Activated T-cell treated with anti-CD3 and anti-CD28 coated beads, Interleukin-2, amount 50 U/mL, for 4 hours (primary cell): ENCODE measurements at regions not wholly inside any gene's neighbourhood (a gene's known extent, or its start where the extent isn't known, plus 50 kb on each side); places are given as distances from the start of the nearest gene placed in this dataset.

Experiments used
- ATAC-seq, 2 donors: fragments of 200-7000 bp; cut with Tn5 transposase; one replicate each; pipeline ENCODE4 v1.10.0; 2021
- DNase-seq: peaks from one replicate; pipeline ENCODE4 v3.0.0-alpha.2; 2020
- H3K27me3 Mint-ChIP-seq: one replicate; pipeline ENCODE4 v1.8.0; 2021; ENCODE audit warnings: low read depth, mixed read lengths
- H3K36me3 Mint-ChIP-seq: one replicate; pipeline ENCODE4 v1.8.0; 2022; ENCODE audit warnings: mixed read lengths; ENCODE audit not compliant: insufficient read depth
- H3K4me1 Mint-ChIP-seq: one replicate; pipeline ENCODE4 v1.8.0; 2021; ENCODE audit warnings: low read depth, mixed read lengths
- H3K4me3 Mint-ChIP-seq: one replicate; pipeline ENCODE4 v1.8.0; 2021; ENCODE audit warnings: mild to moderate bottlenecking, moderate library complexity, mixed read lengths
- H3K9me3 Mint-ChIP-seq: one replicate; pipeline ENCODE4 v1.8.0; 2021; ENCODE audit warnings: mixed read lengths

GRCh38 chr3:13148561-13149329 is 75.5 kb upstream of the IQSEC1 start:
- no peak for DNase-seq
- H3K4me3 Mint-ChIP-seq: no peak overlapping the region
- no peak for ATAC-seq
- no peaks in the 10 kb centered on the region for H3K27me3 Mint-ChIP-seq
- H3K36me3 Mint-ChIP-seq: no peaks in the 10 kb centered on the region
- no peaks in the 10 kb centered on the region for H3K9me3 Mint-ChIP-seq
- H3K4me1 Mint-ChIP-seq: peaks cover 10% of the 10 kb centered on the region

DNA sequence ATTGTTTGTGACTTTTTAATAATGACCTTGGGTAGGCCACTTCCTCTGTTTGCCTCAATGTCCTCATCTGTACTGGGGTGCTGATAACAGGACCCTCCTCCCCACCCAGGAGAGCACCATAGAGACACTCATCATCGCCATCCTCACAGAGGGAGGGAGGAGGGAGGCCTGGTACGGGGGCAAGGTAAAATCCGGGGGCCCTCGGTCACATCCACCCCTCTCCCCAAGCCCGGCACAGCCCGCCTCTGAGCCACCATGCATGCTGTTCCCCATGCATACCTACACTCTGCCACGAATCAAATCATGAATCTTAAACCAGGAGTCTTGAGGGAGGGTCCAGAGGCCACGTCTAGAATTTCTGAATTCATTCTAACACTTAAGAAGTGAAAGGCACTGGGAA is 74.9 kb upstream of the IQSEC1 start:
- H3K9me3 Mint-ChIP-seq: no peaks in the 10 kb centered on the region
- DNase-seq (no peak), ATAC-seq (no peak)
- no peaks in the 10 kb centered on the region for H3K36me3 Mint-ChIP-seq
- peaks cover 10% of the 10 kb centered on the region for H3K4me1 Mint-ChIP-seq
- no peak overlapping the region for H3K4me3 Mint-ChIP-seq
- no peaks in the 10 kb centered on the region for H3K27me3 Mint-ChIP-seq

GRCh38 chr3:13147344-13147743 is 74.1 kb upstream of the IQSEC1 start:
- Mint-ChIP-seq H3K36me3 (no peaks in the 10 kb centered on the region), H3K4me1 (peaks cover 10% of the 10 kb centered on the region), H3K27me3 (peaks cover 2% of the 10 kb centered on the region), H3K4me3 (no peak overlapping the region), H3K9me3 (no peaks in the 10 kb centered on the region)
- DNase-seq (no peak), ATAC-seq (no peak)

- DNase-seq (no peak), ATAC-seq (no peak)
- Mint-ChIP-seq H3K4me1 (peaks cover 10% of the 10 kb centered on the region), H3K27me3 (peaks cover 3% of the 10 kb centered on the region), H3K4me3 (no peak overlapping the region), H3K36me3 (no peaks in the 10 kb centered on the region), H3K9me3 (no peaks in the 10 kb centered on the region)
Measured at GRCh38 chr3:13146643-13147143, 73.5 kb upstream of the IQSEC1 start.

DNA sequence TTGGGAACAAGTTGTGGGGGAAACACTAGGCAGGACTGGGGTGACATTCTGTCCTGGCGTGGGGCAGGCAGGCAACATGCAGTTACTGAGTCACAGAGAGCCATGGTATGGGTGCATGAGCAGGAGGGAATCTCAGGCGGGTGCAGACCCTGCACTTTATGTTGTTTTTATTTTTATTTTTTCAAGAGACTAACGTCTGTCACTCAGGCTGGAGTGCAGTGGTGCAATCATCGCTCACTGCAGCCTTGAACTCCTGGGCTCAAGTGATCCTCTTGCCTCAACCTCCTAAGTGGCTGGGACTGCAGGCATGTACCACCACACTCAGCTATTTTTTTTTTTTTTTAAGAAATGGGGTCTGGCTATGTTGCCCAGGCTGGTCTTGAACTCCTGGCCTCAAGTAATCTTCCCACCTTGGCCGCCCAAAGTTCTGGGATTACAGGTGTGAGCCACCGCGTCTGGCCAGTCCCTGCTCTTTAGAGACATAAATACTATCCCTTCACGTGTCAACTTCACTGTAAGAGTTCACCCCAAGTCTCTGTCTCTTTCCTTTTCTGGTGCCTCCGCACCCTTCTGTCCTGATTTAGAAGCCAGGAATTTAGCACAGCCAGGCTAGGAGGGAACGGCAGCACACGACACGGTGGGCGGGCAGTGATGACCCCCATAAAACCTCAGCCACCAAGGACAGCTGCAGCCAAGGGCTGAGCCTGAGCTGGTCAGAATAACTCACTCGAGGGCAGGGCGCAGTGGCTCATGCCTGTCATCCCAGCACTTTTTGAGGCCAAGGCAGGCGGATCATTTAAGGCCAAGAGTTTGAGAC is 72.8 kb upstream of the IQSEC1 start:
- no peak for DNase-seq
- no peak for ATAC-seq
- Mint-ChIP-seq H3K27me3 (peaks cover 6% of the 10 kb centered on the region), H3K4me3 (no peak overlapping the region), H3K36me3 (no peaks in the 10 kb centered on the region), H3K4me1 (peaks cover 10% of the 10 kb centered on the region), H3K9me3 (no peaks in the 10 kb centered on the region)

DNA sequence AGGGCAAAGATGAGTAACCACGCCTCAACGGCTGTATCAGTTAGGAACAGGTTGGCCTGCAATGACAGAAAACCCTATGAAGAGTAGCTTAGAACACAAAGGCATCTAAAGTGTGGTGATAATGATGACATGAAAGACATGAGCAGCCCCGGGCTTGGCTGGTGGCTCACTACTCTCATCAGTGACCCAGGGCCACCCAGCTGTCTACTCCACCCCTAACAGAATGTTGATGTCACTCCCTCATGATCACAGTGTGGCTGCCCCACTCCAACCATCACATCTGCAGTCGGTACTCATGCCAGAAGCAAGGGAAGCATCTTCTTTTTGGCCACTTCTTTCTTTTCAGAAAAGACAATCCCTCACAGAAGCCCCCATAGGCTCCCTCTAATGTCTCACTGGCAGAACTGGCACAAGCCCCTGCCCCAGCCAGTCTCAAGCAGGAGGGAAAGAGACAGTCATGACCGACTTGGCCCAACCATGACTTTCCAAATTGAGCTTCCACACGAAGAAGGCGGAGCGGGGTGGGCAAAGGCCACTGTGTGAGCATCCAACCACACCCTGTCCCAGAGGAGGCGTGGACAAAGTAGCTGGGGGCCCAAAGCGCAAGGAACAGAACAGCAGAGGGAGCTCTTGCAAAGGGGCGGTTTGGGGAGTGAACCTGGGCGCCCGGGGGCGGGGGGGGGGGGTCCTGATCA is 72.0 kb upstream of the IQSEC1 start:
- ATAC-seq (no peak), DNase-seq (no peak)
- Mint-ChIP-seq H3K36me3 (no peaks in the 10 kb centered on the region), H3K4me1 (peaks cover 10% of the 10 kb centered on the region), H3K4me3 (no peak overlapping the region), H3K9me3 (no peaks in the 10 kb centered on the region), H3K27me3 (peaks cover 11% of the 10 kb centered on the region)

GRCh38 chr3:13144163-13145023 is 71.2 kb upstream of the IQSEC1 start:
- no peaks in the 10 kb centered on the region for H3K36me3 Mint-ChIP-seq
- DNase-seq: no peak
- ATAC-seq: no peak
- H3K4me1 Mint-ChIP-seq: peaks cover 2% of the 10 kb centered on the region
- peaks cover 18% of the 10 kb centered on the region for H3K27me3 Mint-ChIP-seq
- no peak overlapping the region for H3K4me3 Mint-ChIP-seq
- no peaks in the 10 kb centered on the region for H3K9me3 Mint-ChIP-seq

DNA sequence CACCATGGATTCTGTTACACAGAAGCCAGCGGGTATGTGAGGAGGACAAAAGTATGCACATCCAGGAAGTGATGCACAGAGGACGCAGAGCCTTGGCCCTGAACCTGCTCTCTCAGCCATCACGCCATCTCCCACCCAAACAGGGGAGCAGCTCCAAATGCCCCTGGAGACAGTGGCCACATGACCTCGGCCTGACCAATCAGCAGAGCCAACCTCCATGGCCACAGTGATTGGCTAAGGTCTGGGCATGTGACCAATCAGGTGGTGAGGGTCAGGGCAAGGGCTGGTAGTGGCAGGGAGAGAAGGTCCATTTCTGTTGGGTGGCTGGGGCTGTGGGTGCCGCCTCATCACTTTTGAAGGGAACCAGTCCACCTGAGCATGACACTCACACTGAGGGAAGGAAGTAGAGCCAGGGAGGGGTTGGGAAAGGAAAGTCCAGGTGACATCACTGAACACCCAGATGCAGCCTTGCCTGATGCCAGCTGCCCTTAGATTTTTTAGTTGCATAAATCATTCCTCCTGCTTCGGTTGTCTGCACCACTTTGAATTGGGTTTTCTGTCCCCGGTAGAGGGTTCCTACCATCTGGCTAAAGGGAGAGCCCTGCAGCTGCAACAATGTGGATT is 70.3 kb upstream of the IQSEC1 start:
- ATAC-seq (no peak), DNase-seq (no peak)
- H3K4me1 Mint-ChIP-seq: no peaks in the 10 kb centered on the region
- peaks cover 20% of the 10 kb centered on the region for H3K27me3 Mint-ChIP-seq
- no peak overlapping the region for H3K4me3 Mint-ChIP-seq
- no peaks in the 10 kb centered on the region for H3K9me3 Mint-ChIP-seq
- no peaks in the 10 kb centered on the region for H3K36me3 Mint-ChIP-seq

DNA sequence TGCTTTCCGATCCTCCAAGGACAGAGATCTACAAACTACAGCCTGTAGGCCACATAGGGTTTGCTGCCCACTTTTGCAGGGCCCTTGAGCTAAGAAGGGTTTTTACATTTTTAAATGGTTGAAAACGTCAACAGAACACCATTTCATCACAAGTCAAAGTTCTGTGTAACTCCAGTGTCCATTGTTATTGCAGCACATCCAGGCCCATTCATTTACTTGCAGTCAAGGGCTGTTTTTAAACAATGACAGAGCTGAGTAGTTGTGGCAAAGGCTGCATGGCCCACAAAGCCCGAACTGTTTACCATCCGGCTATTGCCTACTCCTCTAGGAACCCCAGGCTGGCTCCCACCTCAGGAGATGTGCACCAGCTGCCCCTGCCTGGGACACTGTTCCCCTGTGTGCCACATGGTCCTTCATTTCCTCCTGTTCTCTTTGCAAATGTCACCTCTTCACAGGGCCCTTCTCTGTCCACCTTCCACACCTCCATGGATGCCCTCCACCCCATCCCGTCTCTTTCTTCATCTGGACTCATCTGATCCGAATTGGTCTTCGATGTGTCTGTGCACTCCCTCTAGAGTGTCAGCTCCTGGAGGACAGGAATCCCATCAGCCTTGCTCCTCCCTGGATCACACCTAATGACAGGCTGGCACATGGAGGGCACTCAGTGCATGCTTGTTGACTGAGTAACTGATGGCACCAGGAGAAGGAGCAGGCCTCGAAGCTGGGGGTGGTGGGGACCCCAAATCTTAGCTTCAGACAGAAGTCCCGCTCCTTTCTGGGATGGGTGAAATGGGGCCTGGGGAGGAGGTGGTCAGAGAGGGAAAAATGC is 69.5 kb upstream of the IQSEC1 start:
- no peaks in the 10 kb centered on the region for H3K9me3 Mint-ChIP-seq
- no peaks in the 10 kb centered on the region for H3K4me1 Mint-ChIP-seq
- ATAC-seq (no peak), DNase-seq (no peak)
- H3K27me3 Mint-ChIP-seq: peaks cover 20% of the 10 kb centered on the region
- H3K4me3 Mint-ChIP-seq: no peak overlapping the region
- no peaks in the 10 kb centered on the region for H3K36me3 Mint-ChIP-seq

DNA sequence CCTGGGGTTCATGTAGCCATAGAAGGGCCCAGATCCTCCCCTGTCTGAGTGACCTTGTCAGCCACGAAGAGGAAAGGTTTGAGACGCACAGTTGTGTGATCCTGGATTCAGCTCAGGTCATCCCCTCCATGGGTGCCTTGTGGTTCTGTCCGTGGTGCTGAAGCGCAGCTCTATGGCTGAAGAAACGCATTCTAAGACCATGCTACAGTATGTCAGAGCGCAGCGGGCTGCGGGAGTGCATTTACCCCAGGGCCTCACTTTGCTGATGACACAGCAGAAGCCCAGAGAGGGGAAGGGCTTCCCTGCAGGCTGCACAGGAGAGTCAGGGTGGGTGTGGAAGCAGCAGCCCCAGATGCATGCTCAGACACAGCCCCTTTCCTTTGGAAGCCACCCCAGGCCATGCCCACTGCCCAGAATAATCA is 68.8 kb upstream of the IQSEC1 start:
- Mint-ChIP-seq H3K4me1 (no peaks in the 10 kb centered on the region), H3K36me3 (no peaks in the 10 kb centered on the region), H3K4me3 (no peak overlapping the region), H3K9me3 (no peaks in the 10 kb centered on the region), H3K27me3 (peaks cover 23% of the 10 kb centered on the region)
- ATAC-seq (no peak), DNase-seq (no peak)

DNA sequence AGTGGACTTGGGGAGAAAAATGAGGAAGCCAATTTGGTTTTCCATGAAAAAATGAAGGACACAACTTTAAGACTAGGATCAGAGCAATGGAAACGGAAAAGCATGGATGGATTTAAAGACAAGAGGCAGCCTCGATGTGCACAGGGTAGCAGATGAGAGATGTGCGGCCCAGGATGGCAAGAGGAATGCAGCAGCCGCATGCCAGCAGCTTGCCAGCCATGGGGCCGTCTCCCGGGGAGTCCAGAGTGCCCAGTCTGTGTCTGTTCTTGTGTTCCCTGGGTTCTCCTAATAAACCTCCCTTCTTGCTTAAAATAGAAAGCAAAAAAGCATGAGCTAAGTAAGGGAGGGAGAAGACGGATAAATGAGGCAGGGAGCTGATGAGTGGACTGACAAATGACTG is 68.0 kb upstream of the IQSEC1 start:
- H3K4me1 Mint-ChIP-seq: no peaks in the 10 kb centered on the region
- ATAC-seq (no peak), DNase-seq (no peak)
- H3K9me3 Mint-ChIP-seq: no peaks in the 10 kb centered on the region
- H3K27me3 Mint-ChIP-seq: peaks cover 23% of the 10 kb centered on the region
- H3K36me3 Mint-ChIP-seq: no peaks in the 10 kb centered on the region
- H3K4me3 Mint-ChIP-seq: no peak overlapping the region

GRCh38 chr3:13140596-13140995 is 67.4 kb upstream of the IQSEC1 start:
- Mint-ChIP-seq H3K9me3 (no peaks in the 10 kb centered on the region), H3K4me3 (no peak overlapping the region), H3K4me1 (no peaks in the 10 kb centered on the region), H3K27me3 (peaks cover 23% of the 10 kb centered on the region), H3K36me3 (no peaks in the 10 kb centered on the region)
- no peak for DNase-seq
- ATAC-seq: no peak
